ENCODE measurements at regions not wholly inside any gene's neighbourhood (a gene's known extent, or its start where the extent isn't known, plus 50 kb on each side); places are given as distances from the start of the nearest gene placed in this dataset.

DNA sequence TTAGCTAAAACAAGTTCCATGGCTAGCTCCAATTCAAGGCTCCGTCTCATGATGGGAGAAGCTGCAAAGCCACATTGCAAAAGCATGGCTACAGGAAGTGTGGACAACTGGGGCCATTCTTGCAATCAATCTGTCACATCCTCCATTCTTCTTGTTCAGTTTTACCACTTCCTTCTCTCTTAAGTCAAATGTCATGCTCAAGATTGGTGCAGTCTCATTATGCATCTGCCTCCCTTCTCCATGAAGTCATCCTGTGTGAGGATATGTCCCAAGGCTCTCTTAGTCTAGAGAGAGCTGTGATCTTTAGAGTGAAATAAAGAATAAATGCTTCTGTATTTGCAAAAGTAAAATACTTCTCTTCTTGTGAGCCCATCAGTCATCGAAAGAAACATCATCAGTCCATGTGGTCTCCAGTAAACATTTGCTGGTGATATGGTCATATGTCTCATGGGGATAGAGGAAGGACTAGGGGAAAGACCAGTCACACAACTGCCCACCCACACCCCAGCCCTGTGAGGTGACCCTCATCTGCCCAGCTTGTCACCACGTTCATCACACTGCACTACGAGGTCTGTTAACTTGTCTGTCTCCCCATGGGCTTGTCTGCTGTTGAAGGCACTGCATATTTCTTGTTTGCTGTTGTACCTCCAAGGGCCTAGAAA, 303.0 kb downstream of the NUAK1 start:
- DNase-seq (no peak), ATAC-seq (no peak)
- H3K36me3 ChIP-seq (ENCODE audit: control insufficient read depth, insufficient read depth, low read length), result no peaks in the 10 kb centered on the region
- H3K4me1 Mint-ChIP-seq, result no peaks in the 10 kb centered on the region
- 82% methylated on average over 4 of the region's 4 CpGs for WGBS (ENCODE audit: insufficient coverage)
- H3K4me3 Mint-ChIP-seq, result no peak overlapping the region
- no peak overlapping the region for H3K27ac ChIP-seq (ENCODE audit: low read length)
- no peaks in the 10 kb centered on the region for H3K9me3 ChIP-seq (ENCODE audit: control insufficient read depth, insufficient read depth, low read length)
- no peaks in the 10 kb centered on the region for H3K4me1 ChIP-seq (ENCODE audit: control insufficient read depth, insufficient read depth, low read length)
- intact Hi-C loops (cut with micrococcal nuclease), result no loop called here
- H3K36me3 Mint-ChIP-seq, result no peaks in the 10 kb centered on the region
- no peak overlapping the region for H3K27ac Mint-ChIP-seq
- H3K4me3 ChIP-seq (ENCODE audit: low read length), result no peak overlapping the region
- TF ChIP-seq CTCF (IDR thresholded peaks at IDR 0.05), result no peak
- H3K9me3 Mint-ChIP-seq, result no peaks in the 10 kb centered on the region
- peaks cover 9 to 17% of the 10 kb centered on the region in 2 donors for H3K27me3 Mint-ChIP-seq (ENCODE audit: low read depth in 2 of 2)
- no peaks in the 10 kb centered on the region for H3K27me3 ChIP-seq (ENCODE audit: control insufficient read depth, insufficient read depth, low read length)

DNA sequence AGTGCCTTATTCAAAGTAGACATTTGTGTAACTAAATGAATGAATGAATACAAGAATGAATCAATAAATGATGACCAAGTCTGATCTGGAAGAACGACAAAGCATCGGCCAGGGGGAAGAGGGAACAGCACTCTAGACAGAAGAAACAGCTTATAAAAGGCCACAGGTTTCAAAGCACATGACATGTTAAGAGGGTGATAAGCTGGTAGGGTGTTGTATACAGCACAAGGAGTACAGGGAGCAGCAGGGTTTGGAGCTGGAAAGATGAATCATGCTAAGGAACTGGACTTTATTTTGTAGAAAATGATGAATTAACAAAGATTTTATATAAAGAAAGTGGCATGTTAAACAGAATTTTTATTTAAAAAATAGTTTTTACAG, 302.5 kb downstream of the NUAK1 start:
- no peaks in the 10 kb centered on the region for H3K36me3 ChIP-seq (ENCODE audit: control insufficient read depth, insufficient read depth, low read length)
- no peak overlapping the region for H3K27ac ChIP-seq (ENCODE audit: low read length)
- DNase-seq, result no peak
- no peaks in the 10 kb centered on the region for H3K9me3 Mint-ChIP-seq
- H3K36me3 Mint-ChIP-seq, result no peaks in the 10 kb centered on the region
- WGBS (ENCODE audit: insufficient coverage), result 93% methylated on average over 2 of the region's 2 CpGs
- no peak for ATAC-seq
- H3K4me3 ChIP-seq (ENCODE audit: low read length), result no peak overlapping the region
- H3K27me3 Mint-ChIP-seq (ENCODE audit: low read depth in 2 of 2), result peaks cover 9 to 17% of the 10 kb centered on the region in 2 donors
- TF ChIP-seq CTCF (IDR thresholded peaks at IDR 0.05), result no peak
- no peak overlapping the region for H3K4me3 Mint-ChIP-seq
- no peaks in the 10 kb centered on the region for H3K4me1 Mint-ChIP-seq
- H3K27ac Mint-ChIP-seq, result no peak overlapping the region
- intact Hi-C loops (cut with micrococcal nuclease), result no loop called here
- no peaks in the 10 kb centered on the region for H3K4me1 ChIP-seq (ENCODE audit: control insufficient read depth, insufficient read depth, low read length)
- H3K27me3 ChIP-seq (ENCODE audit: control insufficient read depth, insufficient read depth, low read length), result no peaks in the 10 kb centered on the region
- H3K9me3 ChIP-seq (ENCODE audit: control insufficient read depth, insufficient read depth, low read length), result no peaks in the 10 kb centered on the region

- Histone ChIP-seq H3K4me3 (ENCODE audit: low read length) (no peak overlapping the region), H3K36me3 (ENCODE audit: control insufficient read depth, insufficient read depth, low read length) (no peaks in the 10 kb centered on the region), H3K27ac (ENCODE audit: low read length) (no peak overlapping the region), H3K27me3 (ENCODE audit: control insufficient read depth, insufficient read depth, low read length) (no peaks in the 10 kb centered on the region), H3K4me1 (ENCODE audit: control insufficient read depth, insufficient read depth, low read length) (no peaks in the 10 kb centered on the region), H3K9me3 (ENCODE audit: control insufficient read depth, insufficient read depth, low read length) (no peaks in the 10 kb centered on the region)
- Mint-ChIP-seq H3K27ac (no peak overlapping the region), H3K27me3 (ENCODE audit: low read depth in 2 of 2) (peaks cover 9 to 17% of the 10 kb centered on the region in 2 donors), H3K4me3 (no peak overlapping the region), H3K4me1 (no peaks in the 10 kb centered on the region), H3K9me3 (no peaks in the 10 kb centered on the region), H3K36me3 (no peaks in the 10 kb centered on the region)
- DNase-seq, result no peak
- 96% methylated on average over 2 of the region's 4 CpGs for WGBS (ENCODE audit: insufficient coverage)
- ATAC-seq, result no peak
- TF ChIP-seq CTCF (IDR thresholded peaks at IDR 0.05), result no peak
- intact Hi-C loops (cut with micrococcal nuclease), result no loop called here
Observed at GRCh38 chr12:105839629-105840127, 299.1 kb downstream of the NUAK1 start.

DNA sequence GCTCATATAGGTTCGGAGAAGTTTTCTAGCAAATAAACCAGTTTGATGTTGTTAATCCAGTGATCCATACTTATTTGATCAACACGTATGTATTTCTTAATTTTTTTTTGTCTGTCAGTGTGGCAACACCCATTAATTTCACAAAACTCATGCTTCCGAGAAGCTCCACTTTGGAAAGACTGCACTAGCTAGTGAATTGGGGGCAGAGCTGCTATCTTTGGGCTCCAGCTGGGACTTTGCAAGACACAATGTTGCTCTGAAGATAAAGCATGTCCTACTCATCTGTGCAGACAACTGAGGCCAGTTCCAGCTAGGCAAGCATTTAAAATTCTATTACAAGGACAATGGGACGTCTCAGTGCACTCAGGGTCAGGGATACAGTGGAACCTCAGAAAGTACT, 298.4 kb downstream of the NUAK1 start:
- no peak overlapping the region for H3K4me3 Mint-ChIP-seq
- H3K4me3 ChIP-seq (ENCODE audit: low read length), result no peak overlapping the region
- ATAC-seq (no peak), DNase-seq (no peak)
- no peak for TF ChIP-seq CTCF (IDR thresholded peaks at IDR 0.05)
- H3K9me3 Mint-ChIP-seq, result no peaks in the 10 kb centered on the region
- no peaks in the 10 kb centered on the region for H3K9me3 ChIP-seq (ENCODE audit: control insufficient read depth, insufficient read depth, low read length)
- intact Hi-C loops (cut with micrococcal nuclease), result no loop called here
- no peaks in the 10 kb centered on the region for H3K4me1 Mint-ChIP-seq
- 92% methylated on average over 4 of the region's 4 CpGs for WGBS (ENCODE audit: insufficient coverage)
- no peaks in the 10 kb centered on the region for H3K27me3 ChIP-seq (ENCODE audit: control insufficient read depth, insufficient read depth, low read length)
- no peaks in the 10 kb centered on the region for H3K36me3 Mint-ChIP-seq
- no peaks in the 10 kb centered on the region for H3K4me1 ChIP-seq (ENCODE audit: control insufficient read depth, insufficient read depth, low read length)
- H3K27ac ChIP-seq (ENCODE audit: low read length), result no peak overlapping the region
- no peak overlapping the region for H3K27ac Mint-ChIP-seq
- peaks cover 9 to 17% of the 10 kb centered on the region in 2 donors for H3K27me3 Mint-ChIP-seq (ENCODE audit: low read depth in 2 of 2)
- no peaks in the 10 kb centered on the region for H3K36me3 ChIP-seq (ENCODE audit: control insufficient read depth, insufficient read depth, low read length)

All from natural killer cell (primary cell).